SK-N-SH (cell line): ENCODE measurements at regions not wholly inside any gene's neighbourhood (a gene's known extent, or its start where the extent isn't known, plus 50 kb on each side); places are given as distances from the start of the nearest gene placed in this dataset.

Source experiments
- CTCF ChIP-seq: fragments of 200-600 bp; sonication (generic); IDR thresholded peaks from 2 replicates; pipeline ENCODE4 v1.6.1; 2017; ENCODE audit warnings: antibody characterized with exemption, mild to moderate bottlenecking, moderate library complexity
- MXI1 ChIP-seq: IDR thresholded peaks from 2 replicates; pipeline ENCODE4 v1.6.1; 2012; ENCODE audit warnings: mild to moderate bottlenecking, low read depth, low read length, improper control_type of control experiment
- POLR2AphosphoS5 ChIP-seq: IDR thresholded peaks from 2 replicates; pipeline ENCODE4 v1.6.1; 2012; ENCODE audit warnings: low read depth, low read length
- ZBTB33 ChIP-seq: IDR thresholded peaks from 2 replicates; pipeline ENCODE4 v1.4.0; 2012; ENCODE audit warnings: low read depth, borderline replicate concordance

- no peak for TF ChIP-seq CTCF
- no peak for TF ChIP-seq ZBTB33
- TF ChIP-seq POLR2AphosphoS5 = no peak
- TF ChIP-seq MXI1 = no peak
Observed at GRCh38 chr16:72427783-72428331, 255.9 kb upstream of the PMFBP1 start.
